ENCODE measurements at regions not wholly inside any gene's neighbourhood (a gene's known extent, or its start where the extent isn't known, plus 50 kb on each side); places are given as distances from the start of the nearest gene placed in this dataset.
"Not testable (repeated sequence)": the region's sequence is repeated elsewhere in the genome, so short reads cannot be mapped to it uniquely, and the experiment has no call there.

- DNase-seq = no peak
Observed at GRCh38 chr4:3365326-3365725, 72.5 kb downstream of the RGS12 start.

DNA sequence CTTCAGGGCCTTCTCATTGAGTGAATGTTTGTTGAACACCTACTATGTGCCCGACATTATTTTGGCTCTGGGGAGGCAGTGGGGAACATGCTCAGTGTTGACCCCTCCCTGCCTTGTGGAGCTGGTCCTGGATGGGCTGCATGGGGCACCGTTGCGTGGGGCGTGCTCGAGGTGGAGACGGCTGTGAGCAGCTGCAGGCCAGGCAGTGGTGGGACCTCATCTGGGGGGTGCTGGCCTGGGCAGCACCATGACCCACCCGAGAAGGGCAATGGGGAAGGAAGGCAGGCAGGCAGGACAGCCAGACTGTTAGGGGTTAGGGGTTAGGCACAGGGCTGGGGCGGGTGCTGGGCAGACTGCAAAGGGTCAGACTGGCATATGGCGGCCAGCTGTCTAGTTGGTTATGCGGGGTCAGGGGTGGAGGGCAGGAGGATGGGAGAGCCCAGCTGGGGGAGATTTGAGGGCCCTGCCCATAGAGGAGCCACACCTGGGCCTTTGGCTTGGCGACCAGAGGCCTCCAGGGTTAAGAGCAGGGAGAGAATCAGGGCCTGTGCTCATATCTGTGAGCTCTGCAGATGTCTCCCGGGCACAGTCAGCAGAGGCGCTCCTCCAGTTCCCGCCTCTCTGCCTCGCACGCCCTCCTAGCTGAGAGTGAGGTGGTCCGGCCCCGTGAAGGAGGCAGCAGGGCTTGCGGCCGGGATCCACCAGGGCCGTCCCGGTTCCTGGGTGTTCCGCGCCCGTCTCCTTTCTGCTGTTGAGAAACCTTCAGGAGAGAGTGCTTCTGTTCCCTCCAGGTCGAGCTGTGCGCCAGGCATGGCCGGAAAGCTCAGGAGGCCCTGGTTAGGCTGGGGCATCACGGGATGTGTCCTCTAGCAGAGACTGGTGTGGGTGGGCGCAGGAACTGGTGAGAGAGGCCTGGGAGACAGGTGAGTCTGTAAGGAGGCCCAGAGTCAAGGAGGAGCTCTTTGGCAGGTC, 73.3 kb downstream of the RGS12 start:
- DNase-seq = no peak

- no peak for DNase-seq
Observed at GRCh38 chr4:3366893-3367775, 74.3 kb downstream of the RGS12 start.

DNA sequence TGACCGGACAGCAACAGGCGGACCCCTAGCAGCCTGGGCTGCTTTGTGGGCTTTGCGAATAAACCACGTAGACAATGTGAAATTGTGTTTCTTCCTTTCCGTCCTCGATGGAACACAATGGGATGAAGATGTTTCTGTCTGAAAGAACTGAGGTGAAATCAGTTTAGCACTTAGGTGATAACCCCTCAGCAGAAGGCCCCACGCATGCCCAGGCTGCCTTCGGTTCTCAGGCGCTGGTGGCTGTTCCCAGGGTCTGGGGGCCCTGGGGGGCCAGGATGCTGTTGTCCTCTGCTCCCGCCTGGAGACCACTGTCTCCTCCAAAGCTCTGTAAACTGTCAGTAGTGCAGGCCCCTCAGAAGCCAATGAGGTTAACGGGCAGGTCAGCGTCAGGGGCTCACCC, 73.9 kb upstream of the HGFAC start:
- no peak for DNase-seq

- DNase-seq = no peak
Observed at GRCh38 chr4:3368334-3368733, 73.4 kb upstream of the HGFAC start.

DNA sequence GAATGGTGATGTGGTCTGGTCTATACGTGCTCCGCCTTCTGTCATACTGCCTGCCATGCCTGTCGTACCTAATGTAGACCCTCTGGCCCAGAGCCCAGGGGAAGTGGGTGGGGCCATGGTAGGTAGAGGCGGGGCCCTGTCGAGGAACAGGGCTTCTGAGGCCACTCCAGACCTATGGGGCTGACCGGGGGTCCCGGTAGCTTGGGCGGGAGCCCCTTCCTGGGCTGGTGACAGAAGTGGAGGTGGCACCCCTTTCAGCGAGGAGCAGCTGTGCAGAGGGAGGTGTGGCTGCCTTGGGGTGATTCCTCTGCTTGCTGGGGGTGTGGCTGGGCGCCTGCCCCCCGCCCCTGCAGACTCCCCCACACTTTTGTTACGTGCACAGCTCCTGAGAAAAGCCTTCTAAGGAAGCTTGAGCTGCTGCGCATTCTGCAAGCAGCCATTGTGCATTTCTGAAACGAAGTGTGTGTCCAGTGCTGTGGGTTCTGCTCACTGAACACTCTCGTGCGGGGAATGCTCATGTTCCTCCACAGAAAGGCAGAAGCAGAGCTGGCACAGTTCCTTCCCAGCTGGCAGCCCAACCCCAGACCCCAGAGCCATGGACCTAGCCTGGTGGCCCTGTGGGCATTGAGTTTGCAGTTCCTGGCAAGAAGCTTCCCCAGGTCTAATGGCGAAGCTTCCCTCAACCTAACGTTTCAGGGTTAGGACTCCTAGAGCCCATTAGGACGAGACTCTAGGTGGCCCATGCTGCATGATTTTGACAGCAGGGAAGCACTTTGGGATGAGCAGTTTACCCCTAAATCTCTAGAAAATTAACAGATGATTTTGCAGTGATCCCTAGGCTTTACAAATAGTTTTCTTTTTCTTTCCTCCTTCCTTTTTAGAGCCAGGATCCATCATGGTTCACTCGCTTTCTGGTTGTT, 72.7 kb upstream of the HGFAC start:
- no peak for DNase-seq

- DNase-seq = no peak
Observed at GRCh38 chr4:3369781-3370674, 71.7 kb upstream of the HGFAC start.

GRCh38 chr4:3371033-3372001, 70.5 kb upstream of the HGFAC start:
- no peak for DNase-seq

DNA sequence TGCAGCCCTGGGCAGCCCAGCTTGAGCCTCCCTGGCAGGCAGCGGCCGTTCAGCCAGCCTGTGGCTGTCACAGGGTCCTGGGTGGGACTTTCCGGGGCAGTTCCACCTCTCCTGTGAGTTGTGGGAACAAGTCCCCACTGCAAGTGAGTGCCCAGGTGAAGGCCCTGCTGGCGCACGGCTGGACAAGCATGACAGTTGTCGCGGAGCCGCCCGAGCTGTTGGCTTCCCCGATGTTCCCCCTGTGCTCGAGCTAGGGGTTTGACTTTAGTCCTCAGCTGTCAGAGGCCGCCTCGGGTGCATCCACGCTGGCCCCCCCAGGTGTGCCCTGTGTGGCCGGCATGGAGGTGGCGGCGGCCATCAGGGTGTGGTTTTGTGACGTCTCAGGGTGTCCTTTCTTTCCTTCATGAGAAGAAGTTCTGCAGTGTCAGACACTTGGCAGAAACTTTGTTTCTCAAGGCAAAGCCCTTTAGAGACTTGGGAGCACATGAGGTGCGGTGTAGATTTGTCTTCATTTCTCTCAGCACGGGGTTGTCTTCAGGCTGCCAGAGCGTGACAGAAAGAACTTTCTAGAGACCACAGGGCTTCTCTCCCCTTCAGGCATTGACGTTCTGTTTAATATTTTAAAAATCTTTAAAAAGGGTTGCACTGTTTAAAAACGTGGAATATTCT, 69.4 kb upstream of the HGFAC start:
- no peak for DNase-seq

GRCh38 chr4:3372933-3373465, 68.8 kb upstream of the HGFAC start:
- no peak for DNase-seq

- DNase-seq = no peak
Observed at GRCh38 chr4:3373468-3373867, 68.3 kb upstream of the HGFAC start.

GRCh38 chr4:3374011-3374645, 67.6 kb upstream of the HGFAC start:
- no peak for DNase-seq

DNA sequence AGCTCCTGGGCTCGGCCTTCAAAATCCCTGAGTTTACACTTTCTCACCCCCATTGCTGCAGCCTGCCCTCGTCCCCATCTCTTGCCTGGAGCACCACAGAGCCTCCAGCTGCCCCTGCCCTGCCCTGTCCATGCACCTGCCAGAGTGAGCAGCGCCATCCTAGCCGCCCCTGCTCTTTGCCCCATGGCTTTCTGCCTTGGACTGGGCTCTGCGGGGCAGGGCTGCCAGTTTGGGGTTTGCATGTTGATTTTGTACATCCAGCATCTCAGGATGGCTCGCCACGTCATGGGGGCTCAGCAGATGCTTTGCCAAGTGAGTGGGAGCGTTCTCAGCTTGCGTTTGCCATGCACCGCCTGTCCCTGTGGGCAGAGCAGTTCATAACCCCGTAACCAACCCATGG, 67.1 kb upstream of the HGFAC start:
- no peak for DNase-seq

DNA sequence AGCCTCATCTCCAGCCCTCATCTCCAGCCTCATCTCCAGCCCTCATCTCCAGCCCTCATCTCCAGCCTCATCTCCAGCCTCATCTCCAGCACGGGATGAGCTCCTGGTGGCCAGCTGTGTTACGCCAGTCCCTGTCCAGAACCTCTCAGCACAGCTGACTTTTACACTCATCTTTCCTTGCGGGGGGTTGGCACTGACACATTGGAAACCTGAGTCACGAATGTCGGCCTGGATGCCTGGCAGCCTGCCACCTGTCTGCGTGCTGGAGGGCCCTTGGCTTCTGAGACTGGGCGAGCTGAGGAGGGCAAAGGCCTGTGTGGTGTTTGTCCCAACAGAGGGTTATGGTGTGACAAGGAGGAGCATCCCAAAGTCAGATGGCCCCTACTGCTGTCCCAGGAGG, 66.1 kb upstream of the HGFAC start:
- no peak for DNase-seq

- no peak for DNase-seq
Observed at GRCh38 chr4:3376266-3376665, 65.5 kb upstream of the HGFAC start.

- DNase-seq = no peak
Observed at GRCh38 chr4:3377557-3377956, 64.2 kb upstream of the HGFAC start.

DNA sequence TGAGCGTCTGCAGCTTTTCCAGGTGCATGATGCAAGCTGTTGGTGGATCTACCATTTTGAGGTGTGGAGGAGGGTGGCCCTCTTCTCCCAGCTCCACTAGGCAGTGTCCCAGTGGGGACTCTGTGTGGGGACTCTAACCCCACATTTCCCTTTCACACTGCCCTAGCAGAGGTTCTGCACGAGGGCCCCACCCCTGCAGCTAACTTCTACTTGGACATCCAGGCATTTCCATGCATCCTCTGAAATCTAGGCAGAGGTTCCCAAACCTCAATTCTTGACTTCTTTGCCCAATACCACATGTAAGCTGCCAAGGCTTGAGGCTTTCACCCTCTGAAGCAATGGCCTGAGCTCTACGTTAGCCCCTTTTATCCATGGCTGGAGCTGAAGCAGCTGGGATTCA, 61.4 kb upstream of the HGFAC start:
- DNase-seq = not testable (repeated sequence)

- DNase-seq = not testable (repeated sequence)
Observed at GRCh38 chr4:3381208-3381607, 60.6 kb upstream of the HGFAC start.

DNA sequence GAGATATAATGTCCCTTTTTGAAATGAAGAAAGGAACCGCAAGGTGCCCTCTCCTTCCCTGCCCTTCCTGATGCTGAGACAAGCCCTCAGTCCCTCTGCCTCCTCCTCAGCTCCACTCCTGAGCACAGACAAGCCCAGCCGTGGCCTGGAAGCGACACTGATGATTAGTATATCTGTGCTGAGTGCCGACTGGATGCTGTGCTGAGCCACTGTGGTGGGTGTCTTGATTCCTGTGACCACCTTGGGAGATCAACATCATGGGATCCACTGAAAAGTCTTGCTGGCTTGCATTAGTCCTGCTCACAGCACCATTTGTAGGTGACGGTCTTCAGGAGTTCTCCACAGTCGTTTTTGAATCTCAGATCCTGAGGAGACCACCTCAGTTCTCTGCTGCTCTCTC, 59.5 kb upstream of the HGFAC start:
- DNase-seq = no peak

Measured in activated effector memory CD4-positive, alpha-beta T cell treated with anti-CD3 and anti-CD28 coated beads, Interleukin-2, amount 50 U/mL, for 16 hours (primary cell).